ENCODE measurements at regions not wholly inside any gene's neighbourhood (a gene's known extent, or its start where the extent isn't known, plus 50 kb on each side); places are given as distances from the start of the nearest gene placed in this dataset.
A peak's percentile ranks its signal among the peaks of the same experiment; 100 is the strongest.
"Not testable (repeated sequence)": the region's sequence is repeated elsewhere in the genome, so short reads cannot be mapped to it uniquely, and the experiment has no call there.

GRCh38 chr2:90322982-90323381 is 1631.5 kb downstream of the RPIA start:
- DNase-seq = not testable (repeated sequence)

DNA sequence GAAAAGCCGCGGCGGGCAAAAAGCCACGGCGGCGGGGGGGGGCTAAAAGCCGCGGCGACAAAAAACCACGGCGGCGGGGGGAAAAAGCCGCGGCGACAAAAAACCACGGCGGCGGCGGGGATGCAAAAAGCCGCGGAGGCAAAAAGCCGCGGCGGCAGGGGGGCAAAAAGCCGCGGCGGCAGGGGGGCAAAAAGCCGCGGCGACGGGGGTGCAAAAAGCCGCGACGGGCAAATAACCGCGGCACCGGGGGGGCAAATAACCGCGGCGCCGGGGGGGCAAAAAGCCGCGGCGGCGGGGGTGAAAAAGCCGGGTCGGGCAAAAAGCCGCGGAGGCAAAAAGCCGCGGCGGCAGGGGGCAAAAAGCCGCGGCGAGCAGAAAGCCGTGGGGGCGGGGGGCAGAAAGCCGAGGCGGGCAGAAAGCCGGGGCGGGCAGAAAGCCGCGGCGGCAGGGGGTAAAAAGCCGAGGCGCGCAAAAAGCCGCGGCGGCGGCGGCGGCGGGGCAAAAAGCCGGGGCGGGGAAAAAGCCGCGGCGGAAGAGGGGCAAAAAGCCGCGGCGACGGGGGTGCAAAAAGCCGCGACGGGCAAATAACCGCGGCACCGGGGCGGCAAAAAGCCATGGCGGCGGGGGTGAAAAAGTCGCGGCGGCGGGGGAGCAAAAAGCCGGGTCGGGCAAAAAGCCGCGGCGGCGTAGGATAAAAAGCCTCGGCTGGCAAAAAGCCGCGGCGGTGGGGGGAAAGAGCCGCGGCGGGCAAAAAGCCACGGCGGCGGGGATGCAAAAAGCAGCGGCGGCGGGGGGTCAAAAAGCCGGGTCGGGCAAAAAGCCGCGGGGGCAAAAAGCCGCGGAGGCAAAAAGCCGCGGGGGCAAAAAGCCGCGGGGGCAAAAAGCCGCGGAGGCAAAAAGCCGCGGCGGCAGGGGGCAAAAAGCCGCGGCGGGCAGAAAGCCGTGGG is 1632.4 kb downstream of the RPIA start:
- peak in 1 of 2 experiments; percentile 18 for DNase-seq

DNA sequence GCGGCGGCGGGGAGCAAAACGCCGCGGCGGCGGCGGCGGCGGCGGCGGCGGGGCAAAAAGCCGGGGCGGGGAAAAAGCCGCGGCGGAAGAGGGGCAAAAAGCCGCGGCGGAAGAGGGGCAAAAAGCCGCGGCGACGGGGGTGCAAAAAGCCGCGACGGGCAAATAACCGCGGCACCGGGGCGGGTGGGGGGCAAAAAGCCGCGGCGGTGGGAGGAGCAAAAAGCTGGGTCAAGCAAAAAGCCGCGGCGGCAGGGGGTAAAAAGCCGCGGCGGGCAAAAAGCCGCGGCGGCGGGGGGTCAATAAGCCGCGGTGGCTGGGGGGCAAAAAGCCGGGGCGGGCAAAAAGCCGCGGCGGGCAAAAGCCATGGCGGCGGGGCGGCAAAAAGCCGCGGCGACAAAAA is 1633.2 kb downstream of the RPIA start:
- not testable (repeated sequence) for DNase-seq

GRCh38 chr2:90325796-90326353 is 1634.4 kb downstream of the RPIA start:
- DNase-seq = not testable (repeated sequence)

DNA sequence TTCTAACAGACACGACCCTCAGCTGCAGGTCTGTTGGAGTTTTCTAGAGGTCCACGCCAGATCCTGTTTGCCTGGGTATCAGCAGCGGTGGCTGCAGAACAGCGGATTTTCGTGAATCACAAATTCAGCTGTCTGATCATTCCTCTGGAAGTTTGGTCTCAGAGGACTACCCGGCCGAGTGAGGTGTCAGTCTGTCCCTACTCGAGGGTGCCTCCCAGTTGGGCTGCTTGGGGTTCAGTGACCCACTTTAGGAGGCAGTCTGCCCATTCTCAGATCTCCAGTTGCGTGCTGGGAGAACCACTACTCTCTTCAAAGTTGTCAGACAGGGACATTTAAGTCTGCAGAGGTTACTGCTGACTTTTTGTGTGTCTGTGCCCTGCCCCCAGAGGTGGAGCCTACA is 1664.1 kb downstream of the RPIA start:
- not testable (repeated sequence) for DNase-seq

- DNase-seq = not testable (repeated sequence)
Observed at GRCh38 chr2:90359344-90359743, 1667.9 kb downstream of the RPIA start.

- DNase-seq = not testable (repeated sequence)
Observed at GRCh38 chr2:90359887-90360730, 1668.6 kb downstream of the RPIA start.

DNA sequence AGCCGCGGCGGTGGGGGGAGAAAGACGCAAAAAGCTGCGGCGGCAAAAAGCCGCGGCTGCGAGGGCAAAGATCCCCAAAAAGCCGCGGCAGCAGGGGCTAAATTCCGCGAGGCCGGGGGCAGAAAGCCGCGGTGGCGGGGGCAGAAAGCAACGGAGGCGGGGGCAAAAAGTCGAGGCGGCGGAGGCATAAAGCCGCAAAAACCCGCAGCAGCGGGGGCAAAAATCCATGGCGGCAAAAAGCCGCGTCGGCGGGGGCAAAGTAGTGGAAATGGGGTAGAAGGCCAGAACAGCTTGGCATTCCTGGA is 1669.2 kb downstream of the RPIA start:
- not testable (repeated sequence) for DNase-seq

All from activated T-cell treated with anti-CD3 and anti-CD28 coated beads, Interleukin-2, amount 50 U/mL, for 48 hours (primary cell).